NCI-H510A treated with DMSO at 0.1 percent for 48 hours (cell line): ENCODE measurements at regions not wholly inside any gene's neighbourhood (a gene's known extent, or its start where the extent isn't known, plus 50 kb on each side); places are given as distances from the start of the nearest gene placed in this dataset.

Experiments used
- DNase-seq: peaks from one replicate; lab custom pipeline; 2025; lab: John Stamatoyannopoulos, UW

DNA sequence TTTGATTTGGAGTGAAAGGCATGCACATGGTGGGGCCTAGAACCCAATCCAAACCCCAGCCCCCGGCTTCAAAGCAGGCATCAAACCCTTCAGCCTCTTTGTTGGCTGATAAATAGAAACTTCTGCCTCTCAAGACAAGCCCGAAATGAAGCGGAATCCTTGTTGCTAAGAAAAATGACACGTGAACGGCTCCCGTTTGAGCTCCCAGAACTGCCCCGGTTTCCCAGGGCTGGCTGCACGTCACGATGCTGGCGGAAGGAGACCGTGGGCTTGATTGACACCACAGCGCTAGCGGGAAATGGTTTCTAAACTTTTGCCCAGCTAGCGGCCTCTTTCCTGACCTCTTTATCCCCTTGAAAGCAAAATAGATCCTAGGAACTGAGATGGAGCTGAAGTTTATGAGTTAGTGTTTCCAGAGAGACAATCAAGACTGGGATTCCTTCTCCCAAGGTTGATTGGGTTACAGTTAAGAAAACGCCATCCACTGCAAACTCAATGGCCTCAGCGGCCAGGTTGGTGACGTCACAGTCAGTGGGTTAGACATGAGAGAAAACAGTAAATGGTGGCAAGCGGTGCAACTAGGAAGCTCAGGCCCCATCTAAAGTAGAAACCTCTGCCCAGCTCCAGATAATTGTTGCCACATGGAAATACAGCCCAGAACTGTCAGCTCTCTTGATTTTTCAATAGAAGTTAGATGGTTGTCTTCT lies 117.0 kb downstream of the ANKRD60 start:
- no peak for DNase-seq

DNA sequence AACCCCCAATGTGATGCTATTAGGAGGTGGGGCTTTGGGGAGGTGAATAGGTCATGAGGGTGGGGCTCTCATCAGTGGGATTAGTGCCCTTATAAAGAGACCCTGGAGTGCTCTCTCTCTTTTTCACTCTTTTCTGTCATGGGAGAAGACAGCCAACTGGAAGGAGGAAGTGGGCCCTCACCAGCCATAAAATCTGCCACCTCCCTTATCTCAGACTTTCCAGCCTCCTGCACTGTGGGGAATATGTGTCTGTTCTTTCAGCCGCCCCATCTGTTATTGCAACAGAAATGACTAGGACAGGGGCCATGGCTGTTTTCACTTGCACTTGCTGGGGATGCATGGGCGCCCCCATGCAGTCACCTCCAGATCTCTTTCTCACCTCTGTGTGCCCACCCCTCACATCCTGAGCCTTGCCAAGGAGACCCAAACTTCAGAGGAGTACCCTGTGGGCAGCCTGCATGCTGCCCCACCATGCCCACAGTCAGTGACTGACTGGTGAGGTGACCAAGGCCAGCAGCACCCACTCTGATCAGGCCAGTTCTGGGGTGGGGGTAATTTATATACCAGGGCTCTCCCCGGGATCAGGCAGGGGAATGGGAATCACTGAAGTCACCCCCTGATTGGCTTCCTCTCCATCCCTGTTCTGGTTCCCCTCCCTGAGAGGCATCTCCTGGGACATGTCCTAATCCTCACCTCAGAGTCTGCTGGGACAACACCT lies 118.4 kb downstream of the ANKRD60 start:
- DNase-seq: no peak

DNA sequence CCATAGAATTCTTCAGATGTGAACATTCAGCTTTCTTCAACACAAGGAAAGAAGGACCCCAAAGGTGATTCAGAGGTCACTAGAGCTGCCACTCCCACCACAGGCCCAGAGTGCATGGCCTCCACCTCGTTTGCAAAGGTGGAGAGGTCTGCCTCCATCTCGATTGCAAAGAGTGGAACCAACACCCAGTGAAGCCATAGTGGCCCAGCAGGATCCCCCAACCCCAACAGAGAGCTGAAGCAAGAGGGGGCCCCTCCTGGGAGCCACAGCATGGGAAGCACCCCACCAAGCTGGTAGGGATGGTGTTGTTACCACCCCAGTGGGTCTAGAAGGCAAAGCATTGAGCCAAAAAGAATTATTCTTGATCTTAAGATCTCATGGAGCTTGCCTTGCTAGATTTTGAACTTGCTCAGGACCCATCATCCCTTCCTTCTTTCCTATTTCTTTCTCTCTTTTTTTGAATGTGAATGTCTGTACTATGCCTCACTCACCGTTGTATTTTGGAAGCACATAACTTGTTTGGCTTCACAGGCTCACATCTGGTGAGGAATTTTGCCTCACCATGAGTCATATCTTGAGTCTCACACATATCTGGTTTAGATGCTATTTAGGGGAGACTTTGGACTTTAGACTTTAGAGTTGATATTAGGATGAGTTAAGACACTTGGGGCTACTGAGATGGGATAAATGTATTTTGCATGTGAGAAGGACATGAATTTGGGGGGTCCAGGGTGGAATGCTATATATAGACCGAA lies 119.2 kb downstream of the ANKRD60 start:
- no peak for DNase-seq

DNA sequence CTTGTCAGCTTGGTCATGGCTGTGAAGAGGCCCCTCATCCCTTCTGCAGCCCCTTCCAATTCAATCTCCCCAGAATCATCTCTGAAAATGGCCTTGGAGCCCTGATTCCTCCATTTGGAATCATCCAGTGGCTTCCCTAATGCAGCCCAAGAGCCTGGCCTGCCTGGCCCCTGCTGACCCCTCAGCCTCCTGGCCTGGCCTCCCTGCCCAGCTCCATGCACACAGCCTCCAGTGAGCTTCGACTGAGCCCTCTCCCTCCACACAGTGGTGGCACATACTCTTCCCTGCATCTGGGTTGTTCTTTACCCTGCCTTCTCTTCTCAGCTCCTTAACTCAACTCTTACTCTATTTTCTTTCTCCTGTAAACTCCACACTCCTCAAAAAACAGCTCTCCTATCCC lies 120.9 kb downstream of the ANKRD60 start:
- DNase-seq: no peak

DNA sequence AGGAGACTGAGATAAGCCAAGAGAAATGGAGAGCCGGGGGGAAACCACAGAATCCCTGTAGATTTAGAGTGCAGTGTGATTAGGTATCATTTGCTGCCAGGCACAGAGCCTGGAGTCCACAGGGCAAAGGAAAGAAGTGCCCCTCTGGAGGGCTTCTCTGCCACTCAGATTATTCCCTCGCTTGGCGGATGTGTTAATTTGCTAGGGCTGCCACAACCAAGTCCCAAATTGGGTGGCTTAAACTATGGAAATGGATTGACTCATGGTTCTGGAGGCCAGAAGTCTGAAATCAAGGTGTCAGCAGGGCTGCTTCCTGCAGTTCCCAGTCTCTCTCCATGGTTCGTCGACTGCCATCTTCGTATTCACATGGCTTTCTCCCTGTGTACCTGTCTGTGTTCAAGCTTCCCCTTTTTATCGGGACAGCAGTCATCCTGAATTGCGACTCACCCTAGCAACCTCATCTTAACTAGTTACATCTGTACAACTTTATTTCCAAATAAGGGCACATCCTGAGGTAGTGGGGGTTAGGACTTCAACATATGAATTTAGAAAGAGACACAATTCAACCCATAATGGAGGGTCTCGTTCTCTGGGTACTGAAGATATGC lies 122.2 kb downstream of the ANKRD60 start:
- DNase-seq: no peak

DNA sequence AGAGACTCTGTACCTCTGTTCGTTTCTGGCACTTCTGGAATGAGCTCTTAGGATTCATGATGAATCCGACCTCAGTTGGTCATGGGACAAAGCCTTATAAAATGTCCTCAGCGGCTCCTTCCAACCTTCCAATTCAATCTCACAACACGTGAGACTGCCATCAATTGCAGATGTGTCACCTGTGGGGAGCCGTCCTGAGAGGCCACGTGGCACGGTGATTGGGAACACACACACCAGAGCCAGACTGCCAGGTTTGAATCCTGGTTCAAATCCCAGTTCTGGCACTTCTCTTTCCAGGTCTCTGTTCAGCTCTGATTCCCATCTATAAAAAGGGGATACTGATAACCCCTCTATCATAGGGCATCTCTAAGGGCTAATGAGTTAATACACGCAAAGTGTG lies 124.5 kb downstream of the ANKRD60 start:
- no peak for DNase-seq

DNA sequence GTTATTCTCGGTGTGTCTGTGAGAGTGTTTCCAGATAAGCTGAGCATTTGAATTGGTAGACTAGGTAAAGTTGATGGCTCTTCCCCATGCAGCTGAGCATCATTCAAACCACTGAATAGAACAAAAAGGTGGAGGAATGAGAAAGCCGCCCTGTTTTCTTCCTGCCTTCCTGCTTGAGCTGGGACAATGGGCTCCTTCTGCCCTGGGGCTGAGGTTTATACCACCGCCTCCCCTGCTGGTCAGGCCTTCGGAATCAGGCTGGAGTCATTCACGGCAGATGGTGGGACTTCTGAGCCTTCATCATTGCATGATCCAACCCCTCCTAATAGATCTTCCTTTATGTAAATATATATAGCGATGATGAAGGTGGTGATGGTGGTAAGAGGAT lies 124.9 kb downstream of the ANKRD60 start:
- no peak for DNase-seq

DNA sequence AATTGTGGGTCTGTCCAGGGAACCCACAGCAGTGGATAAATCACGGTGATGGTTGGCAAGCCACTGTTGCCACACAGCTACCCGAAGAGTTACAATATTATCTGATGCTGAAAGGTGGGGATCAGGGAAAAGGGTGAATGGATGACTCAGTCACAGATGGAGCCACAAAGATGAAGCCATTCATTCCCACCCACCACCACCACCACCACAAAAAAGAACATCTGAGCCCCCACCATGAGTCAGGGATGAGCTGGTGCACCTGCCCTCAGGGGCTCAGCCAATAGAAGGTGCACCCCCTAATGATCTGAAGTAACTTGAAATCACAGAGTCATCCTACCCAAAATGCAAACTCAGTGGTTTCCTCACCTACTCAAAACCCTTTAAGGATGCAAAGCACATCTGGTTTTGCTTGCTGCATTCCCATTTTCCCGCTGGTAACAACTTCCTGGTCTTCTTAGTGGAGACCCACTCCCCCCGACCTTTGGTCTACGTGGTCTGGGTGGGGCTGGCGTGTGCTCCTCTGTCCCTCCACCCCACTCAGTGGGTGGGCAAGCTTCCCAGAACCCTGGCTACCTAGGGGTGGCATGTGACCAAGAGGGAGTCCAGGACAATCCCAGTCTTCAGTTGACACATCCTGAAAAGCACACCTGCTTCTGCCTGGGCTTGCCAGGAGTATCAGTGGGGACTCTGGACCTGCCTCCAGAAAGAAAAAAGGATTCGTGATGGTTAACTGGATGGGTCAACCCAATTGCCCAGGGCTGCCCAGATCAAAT lies 125.5 kb downstream of the ANKRD60 start:
- DNase-seq: no peak

DNA sequence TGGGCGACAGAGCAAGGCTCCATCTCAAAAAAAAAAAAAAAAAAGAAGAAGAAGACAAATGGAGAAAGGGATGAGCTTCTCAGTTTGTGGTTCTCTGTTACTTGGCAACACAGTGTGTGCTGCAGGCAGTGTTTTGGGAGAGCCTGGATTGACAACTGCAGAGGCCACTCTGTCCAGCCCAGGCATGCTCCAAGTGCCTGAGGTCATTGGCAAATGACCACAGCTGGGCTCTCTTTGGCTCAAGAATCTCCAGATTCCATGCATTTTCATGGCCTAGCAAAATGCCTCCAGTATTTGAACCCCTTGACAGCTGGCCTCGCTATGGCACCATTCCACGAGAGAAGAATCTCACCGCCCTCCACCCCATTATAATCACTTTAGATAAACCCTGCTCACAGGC lies 126.2 kb downstream of the ANKRD60 start:
- DNase-seq: no peak

DNA sequence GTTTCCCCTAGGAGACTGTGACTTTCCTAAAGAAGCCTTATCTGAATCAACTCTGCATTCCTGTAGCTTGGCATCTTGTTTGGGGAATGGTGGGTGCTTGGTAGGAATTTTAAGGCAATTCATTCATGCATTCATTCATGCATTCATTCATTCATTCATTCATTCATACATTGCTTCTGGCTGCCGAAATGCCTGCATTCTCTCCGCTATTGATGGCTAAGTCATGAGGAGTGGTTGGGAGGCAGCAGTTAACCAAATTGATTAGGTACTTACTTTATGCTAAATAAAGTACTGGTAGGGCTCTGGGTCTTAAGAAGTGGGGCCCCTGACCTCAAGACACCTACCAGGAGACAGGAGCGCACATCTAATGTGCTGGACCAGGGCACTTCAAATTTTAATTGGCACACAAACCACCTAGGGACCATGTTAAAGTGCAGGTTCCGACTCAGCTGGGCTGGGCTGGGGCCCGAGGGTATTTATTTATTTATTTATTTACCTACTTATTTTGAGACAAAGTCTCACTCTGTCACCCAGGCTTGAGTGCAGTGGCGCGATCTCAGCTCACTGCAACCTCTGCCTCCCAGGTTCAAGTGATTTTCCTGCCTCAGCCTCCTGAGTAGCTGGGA lies 127.6 kb downstream of the ANKRD60 start:
- DNase-seq: no peak

DNA sequence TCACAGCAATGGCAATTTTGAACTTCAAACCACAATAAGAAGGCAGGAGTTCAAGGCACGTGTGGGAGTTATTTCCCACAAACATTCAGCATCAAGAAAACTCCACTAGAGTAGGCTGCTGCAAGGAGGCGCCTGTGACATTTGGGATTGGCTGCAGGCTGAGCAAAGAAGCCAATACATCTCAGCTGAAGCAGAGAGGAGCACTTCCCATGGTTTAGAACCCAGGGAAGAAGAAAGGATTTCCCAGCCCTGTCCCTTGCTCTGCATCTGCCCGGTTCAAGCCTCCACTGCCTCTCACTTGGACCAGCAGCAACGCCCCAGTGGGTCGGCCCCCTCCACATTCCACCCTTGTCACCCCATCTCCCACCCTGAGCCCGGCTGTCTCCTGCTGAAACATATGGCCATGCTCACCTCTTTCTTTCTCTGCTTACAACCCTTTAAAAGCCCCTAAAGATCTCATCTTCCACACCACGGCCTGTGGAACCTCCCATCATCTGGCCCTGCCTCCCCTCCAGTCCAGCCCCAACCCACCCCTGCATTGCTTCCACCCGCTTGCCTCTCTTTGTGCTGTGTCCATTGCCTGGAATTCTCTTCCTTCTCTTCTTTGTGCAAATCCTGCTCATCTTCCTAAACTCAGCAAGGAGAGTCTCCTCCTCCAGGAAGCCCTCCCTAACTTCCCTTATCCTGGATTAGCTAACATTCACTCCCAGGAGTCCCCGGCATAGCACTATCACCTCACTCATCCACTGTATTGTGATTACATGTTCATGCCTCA lies 128.3 kb downstream of the ANKRD60 start:
- DNase-seq: no peak

DNA sequence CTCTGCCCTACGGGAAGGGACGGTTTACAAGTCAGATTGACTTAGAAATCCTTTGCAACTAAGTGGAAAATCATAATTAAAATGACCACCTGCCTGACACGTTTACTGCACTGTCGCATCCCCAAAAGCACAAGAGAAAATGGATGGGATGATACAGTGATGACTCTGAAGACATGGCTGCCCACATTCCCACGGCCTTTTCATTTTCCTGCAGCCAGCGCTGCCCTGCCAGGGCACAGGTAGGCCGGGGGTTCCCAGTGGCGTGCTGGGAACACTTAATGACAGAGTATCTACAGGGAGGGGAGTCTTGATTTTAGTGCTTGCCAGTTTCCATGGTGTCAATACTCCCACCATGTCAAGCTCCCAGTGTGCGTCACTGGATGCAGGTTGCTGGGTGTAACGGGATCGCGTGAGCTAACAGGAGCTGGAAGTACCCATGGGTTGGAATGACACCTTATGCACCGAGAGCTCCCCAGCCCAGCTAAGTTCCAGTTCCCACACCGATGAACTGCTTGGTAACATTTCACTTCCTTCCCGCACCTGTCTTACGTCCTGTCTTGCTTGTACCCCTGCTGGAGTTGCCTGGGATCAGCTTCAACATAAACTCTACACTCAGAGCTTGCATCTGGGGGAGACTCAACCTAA lies 129.0 kb downstream of the ANKRD60 start:
- DNase-seq: no peak

DNA sequence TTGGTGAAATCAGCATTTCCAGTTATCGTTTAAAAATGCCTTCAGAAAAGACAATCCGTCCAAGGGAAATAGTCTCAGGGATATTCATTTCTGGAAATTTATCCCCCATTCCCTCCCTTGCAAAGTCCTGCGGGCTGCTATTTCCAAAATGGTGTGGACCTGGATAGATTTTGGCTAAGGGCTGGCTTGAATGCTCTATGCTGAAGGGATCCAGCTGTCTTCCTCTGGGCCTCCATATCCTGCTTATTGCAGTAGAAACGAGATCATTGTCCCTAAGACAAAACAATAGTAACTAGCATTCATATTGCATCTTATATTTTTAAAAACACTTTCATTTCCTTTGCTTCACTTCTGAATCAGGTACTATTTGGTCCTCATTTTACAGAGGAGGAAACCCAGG lies 129.9 kb downstream of the ANKRD60 start:
- no peak for DNase-seq

DNA sequence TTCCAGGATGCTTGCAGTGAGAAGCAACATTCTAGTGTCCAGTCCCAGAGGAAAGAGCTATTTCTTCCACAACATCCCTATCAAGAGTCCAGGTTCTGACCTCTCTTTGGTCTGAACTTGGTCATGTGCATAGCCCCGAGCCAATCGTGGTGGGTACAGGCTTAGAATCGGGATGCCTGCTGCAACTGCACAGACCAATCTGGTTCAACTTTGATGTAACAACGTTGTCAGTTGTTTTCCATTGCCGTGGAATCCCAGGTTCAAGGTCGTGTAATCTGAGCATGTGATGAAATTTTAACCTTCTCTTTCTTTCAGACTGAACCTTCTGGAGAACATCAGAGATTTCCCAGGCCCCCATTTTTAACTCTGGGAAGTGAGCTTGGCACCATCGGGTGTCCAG lies 130.5 kb downstream of the ANKRD60 start:
- DNase-seq: no peak

DNA sequence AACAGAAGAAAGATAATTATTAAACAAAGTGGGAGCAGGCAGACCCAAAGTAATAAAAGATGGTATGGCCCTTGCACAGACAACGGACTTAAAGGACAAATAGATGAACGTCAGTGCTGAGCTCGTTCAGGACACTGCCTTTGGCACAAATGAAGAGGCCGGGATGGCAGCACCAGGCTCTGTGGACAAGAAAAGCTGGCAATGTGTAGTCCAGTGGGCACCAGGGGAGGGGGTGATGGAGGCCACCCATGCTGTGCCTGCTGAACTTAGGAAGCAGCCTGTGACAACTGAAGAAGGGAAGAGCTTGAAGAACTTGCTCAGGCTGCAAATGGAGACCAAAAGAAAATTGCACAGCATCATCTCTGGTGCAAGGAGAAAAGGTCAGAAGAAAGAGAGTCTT lies 131.0 kb downstream of the ANKRD60 start:
- DNase-seq: no peak

DNA sequence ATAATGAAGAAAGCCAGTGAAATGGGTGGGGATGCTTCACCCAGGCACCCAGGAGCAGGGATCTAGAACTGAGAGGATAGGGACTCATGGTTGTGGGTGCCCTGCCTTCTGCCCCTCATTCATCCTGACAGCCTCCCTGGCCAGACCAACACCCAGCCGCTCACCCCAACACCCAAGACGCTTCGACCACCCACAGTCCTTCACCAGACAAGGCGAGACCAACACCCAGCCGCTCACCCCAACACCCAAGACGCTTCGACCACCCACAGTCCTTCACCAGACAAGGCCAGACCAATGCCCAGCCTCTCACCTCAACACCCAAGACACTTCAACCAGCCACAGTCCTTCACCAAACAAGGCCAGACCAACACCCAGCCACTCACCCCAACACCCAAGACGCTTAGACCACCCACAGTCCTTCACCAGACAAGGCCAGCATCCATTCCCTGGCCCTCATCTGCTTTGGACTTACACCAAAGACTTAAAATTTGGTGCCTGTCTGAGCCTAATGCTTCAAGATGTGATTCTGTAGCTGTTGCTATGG lies 131.5 kb downstream of the ANKRD60 start:
- DNase-seq: no peak

DNA sequence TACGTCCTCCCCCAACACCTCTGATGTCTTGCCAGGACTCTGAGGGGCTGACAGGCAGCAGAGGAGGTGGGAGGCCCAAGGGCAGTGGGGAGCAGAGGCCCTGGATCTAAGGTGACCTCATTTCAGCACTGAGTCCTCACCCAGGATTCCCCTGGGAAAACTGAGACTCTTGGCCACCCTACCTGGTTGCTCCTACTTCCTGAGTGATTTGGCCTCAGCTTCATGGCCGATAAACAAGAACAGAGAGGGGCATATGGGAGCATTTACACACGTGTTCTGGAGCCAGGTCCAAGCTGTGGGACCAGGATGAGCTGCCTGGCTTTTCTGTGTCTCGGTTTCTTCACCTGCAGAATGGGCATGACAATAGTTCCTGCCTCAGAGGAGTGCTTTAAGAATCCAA lies 133.8 kb downstream of the ANKRD60 start:
- no peak for DNase-seq

DNA sequence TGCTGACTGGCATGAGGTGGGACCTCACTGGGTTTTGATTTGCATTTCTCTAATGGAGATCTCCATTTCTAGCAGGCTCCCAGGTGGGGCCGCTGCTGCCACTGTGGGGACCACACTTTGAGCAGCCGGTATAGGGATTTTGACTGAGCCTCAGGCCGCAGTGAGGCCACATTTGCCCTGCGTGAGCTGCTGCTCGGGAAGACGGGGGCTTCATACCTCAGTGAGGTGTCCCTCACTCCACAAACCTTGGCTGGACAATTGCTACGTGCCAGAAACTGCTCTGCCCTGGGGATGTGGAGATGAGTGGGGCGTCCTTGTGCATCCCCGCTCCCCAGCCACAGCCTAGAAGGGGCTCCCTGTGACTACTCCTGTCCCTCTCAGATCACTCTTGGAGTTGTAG lies 134.3 kb downstream of the ANKRD60 start:
- DNase-seq: no peak

DNA sequence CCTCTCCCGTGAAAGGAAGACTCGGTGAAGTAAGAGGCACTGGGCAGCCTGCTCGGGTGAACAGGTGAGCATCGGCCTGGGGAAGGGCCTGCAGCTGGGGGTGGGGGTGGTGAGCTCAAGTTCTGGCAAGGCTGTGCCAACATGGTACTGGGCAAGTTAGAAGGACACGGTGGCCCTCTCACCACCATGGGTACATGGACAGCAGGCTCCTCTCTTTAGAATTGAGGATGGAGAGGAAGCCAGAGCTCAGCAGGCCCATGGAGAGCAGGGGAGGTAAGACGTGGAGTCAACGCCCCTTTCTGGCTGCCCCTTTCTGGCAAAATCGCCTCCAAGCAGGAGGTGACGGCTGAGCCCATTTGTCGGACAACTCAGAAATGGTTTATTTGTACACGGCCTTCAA lies 135.6 kb downstream of the ANKRD60 start:
- no peak for DNase-seq

DNA sequence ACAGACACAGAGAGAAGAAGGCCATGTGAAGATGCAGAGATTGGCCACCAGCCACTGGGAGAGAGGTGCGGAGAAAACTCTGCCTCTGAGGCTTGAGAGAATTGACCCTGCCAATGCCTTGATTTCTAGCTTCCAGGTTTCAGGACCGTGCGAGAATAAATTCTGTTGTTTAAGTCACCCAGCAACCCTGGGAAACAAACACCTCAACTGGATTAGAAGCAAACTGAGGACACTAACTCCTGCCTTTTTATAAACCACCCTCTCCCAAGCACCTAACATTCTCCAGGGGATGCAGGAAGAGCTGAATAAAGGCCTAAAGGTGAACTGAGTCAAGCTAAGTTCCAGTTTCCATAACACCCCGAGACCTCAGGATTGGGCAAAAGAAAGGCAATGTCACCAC lies 136.1 kb downstream of the ANKRD60 start:
- no peak for DNase-seq
